ENCODE measurements at regions not wholly inside any gene's neighbourhood (a gene's known extent, or its start where the extent isn't known, plus 50 kb on each side); places are given as distances from the start of the nearest gene placed in this dataset.
"Not testable (repeated sequence)": the region's sequence is repeated elsewhere in the genome, so short reads cannot be mapped to it uniquely, and the experiment has no call there.

DNA sequence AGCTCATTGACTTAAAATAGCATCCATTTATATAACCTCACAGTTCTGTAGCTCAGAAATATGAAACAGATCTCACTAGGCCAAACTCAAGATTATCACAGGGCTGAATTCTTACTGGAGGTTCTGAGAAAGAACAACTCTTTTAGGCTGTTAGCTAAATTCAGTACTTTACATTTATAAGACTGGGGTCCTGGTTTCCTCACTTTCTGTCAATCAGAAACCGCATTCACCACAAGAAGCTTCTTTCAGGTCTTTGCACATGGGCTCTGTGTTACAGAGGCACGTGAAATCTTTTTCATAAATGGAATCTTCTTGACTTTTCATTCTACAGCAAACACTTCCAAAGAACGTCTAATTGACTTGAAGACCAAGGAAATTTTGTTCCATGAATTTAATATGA, 876.3 kb upstream of the FOXG1 start:
- Histone ChIP-seq H3K4me3 (ENCODE audit: extremely low read depth, insufficient read depth, low read length, poor library complexity, severe bottlenecking) (no peak overlapping the region), H3K4me1 (ENCODE audit: control insufficient read depth, insufficient read depth, low read length, poor library complexity, severe bottlenecking) (no peaks in the 10 kb centered on the region), H3K36me3 (ENCODE audit: control insufficient read depth, insufficient read depth, low read length) (no peaks in the 10 kb centered on the region), H3K27ac (ENCODE audit: low read depth, low read length, severe bottlenecking) (no peak overlapping the region), H3K9me3 (ENCODE audit: control insufficient read depth, low read length) (no peaks in the 10 kb centered on the region)
- 85% methylated on average over 2 of the region's 3 CpGs; no CpG with 5 or more reads in 1 of the 2 experiments for WGBS, 2 experiments (ENCODE audit: insufficient coverage in 2 of 2)

DNA sequence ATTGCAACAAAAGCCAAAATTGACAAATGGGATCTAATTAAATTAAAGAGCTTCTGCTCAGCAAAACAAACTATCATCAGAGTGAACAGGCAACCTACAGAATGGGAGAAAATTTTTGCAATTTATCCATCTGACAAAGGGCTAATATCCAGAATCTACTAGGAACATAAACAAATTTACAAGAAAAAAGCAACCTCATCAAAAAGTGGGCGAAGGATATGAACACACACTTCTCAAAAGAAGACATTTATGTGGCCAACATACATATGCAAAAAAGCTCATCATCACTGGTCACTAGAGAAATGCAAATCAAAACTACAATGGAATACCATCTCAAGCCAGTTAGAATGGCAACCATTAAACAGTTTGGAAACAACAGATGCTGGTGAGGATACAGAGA, 858.1 kb upstream of the FOXG1 start:
- H3K4me1 ChIP-seq (ENCODE audit: control insufficient read depth, insufficient read depth, low read length, poor library complexity, severe bottlenecking); H3K9me3 ChIP-seq (ENCODE audit: control insufficient read depth, low read length); H3K36me3 ChIP-seq (ENCODE audit: control insufficient read depth, insufficient read depth, low read length); H3K27ac ChIP-seq (ENCODE audit: low read depth, low read length, severe bottlenecking); H3K4me3 ChIP-seq (ENCODE audit: extremely low read depth, insufficient read depth, low read length, poor library complexity, severe bottlenecking): not testable (repeated sequence)
- WGBS, 2 experiments (ENCODE audit: insufficient coverage in 2 of 2), result 75 to 85% methylated on average over 1 of the region's 1 CpG

GRCh38 chr14:27916326-27916725, 850.3 kb upstream of the FOXG1 start:
- no peaks in the 10 kb centered on the region for H3K9me3 ChIP-seq (ENCODE audit: control insufficient read depth, low read length)
- H3K36me3 ChIP-seq (ENCODE audit: control insufficient read depth, insufficient read depth, low read length), result no peaks in the 10 kb centered on the region
- H3K27ac ChIP-seq (ENCODE audit: low read depth, low read length, severe bottlenecking), result no peak overlapping the region
- no CpG with 5 or more reads among the region's 3 CpGs for WGBS, 2 experiments (ENCODE audit: insufficient coverage in 2 of 2)
- no peaks in the 10 kb centered on the region for H3K4me1 ChIP-seq (ENCODE audit: control insufficient read depth, insufficient read depth, low read length, poor library complexity, severe bottlenecking)
- H3K4me3 ChIP-seq (ENCODE audit: extremely low read depth, insufficient read depth, low read length, poor library complexity, severe bottlenecking), result no peak overlapping the region

DNA sequence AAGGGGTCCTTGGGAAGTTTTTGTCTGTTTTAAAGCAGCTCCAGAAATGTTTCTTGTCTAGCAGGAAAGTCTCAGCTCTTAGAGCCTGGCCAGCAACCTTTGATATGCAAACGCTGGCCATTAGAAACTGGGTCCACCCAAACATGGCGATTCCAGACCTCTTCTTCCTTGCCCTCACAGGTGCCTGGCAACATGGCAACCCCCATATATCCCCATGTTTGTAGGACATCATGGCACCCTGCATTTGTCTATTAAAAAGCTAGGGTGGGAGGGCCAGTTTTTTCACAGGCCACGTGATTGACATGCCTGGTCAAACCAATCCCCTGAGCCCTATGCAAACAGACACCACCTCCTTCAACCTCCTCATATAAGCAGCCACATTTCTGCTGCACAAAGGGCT, 848.7 kb upstream of the FOXG1 start:
- Histone ChIP-seq H3K27ac (ENCODE audit: low read depth, low read length, severe bottlenecking) (no peak overlapping the region), H3K4me1 (ENCODE audit: control insufficient read depth, insufficient read depth, low read length, poor library complexity, severe bottlenecking) (no peaks in the 10 kb centered on the region), H3K9me3 (ENCODE audit: control insufficient read depth, low read length) (no peaks in the 10 kb centered on the region), H3K4me3 (ENCODE audit: extremely low read depth, insufficient read depth, low read length, poor library complexity, severe bottlenecking) (no peak overlapping the region), H3K36me3 (ENCODE audit: control insufficient read depth, insufficient read depth, low read length) (no peaks in the 10 kb centered on the region)
- WGBS, 2 experiments (ENCODE audit: insufficient coverage in 2 of 2), result 59 to 83% methylated on average over 1 to 2 of the region's 3 CpGs

- H3K27ac ChIP-seq (ENCODE audit: low read depth, low read length, severe bottlenecking), result no peak overlapping the region
- no peaks in the 10 kb centered on the region for H3K4me1 ChIP-seq (ENCODE audit: control insufficient read depth, insufficient read depth, low read length, poor library complexity, severe bottlenecking)
- H3K9me3 ChIP-seq (ENCODE audit: control insufficient read depth, low read length), result no peaks in the 10 kb centered on the region
- H3K36me3 ChIP-seq (ENCODE audit: control insufficient read depth, insufficient read depth, low read length), result no peaks in the 10 kb centered on the region
- no peak overlapping the region for H3K4me3 ChIP-seq (ENCODE audit: extremely low read depth, insufficient read depth, low read length, poor library complexity, severe bottlenecking)
These were observed 839.1 kb upstream of the FOXG1 start for GRCh38 chr14:27927519-27927918.

DNA sequence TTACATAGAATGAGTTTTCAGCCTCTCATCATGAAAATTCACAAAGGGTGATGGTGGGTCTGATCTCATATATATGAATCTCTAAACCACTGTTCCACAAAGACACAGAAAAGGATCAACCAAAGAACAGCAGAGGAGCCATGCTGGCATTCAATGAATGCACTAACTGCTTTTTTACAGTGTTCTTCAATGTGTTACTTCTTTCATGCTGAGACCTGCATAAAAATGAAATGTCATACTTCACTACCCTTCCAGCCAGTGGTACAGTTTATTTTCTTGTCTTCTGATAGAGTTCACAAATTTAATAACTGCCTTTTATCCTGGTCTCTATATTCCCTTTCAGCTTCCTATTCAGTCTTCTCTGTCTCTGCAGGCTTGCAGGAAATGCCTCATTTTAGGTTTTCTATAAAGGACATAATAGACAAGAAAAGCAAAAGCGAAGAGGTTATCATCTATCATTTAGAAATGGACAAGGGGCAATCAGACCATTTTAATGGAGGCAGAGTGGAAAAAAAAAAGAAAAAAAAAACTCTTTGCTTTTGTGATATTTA, 836.7 kb upstream of the FOXG1 start:
- Histone ChIP-seq H3K27ac (ENCODE audit: low read depth, low read length, severe bottlenecking) (no peak overlapping the region), H3K4me3 (ENCODE audit: extremely low read depth, insufficient read depth, low read length, poor library complexity, severe bottlenecking) (no peak overlapping the region), H3K9me3 (ENCODE audit: control insufficient read depth, low read length) (no peaks in the 10 kb centered on the region), H3K4me1 (ENCODE audit: control insufficient read depth, insufficient read depth, low read length, poor library complexity, severe bottlenecking) (no peaks in the 10 kb centered on the region), H3K36me3 (ENCODE audit: control insufficient read depth, insufficient read depth, low read length) (no peaks in the 10 kb centered on the region)
- 88 to 90% methylated on average over 1 of the region's 1 CpG for WGBS, 2 experiments (ENCODE audit: insufficient coverage in 2 of 2)

- no peak overlapping the region for H3K27ac ChIP-seq (ENCODE audit: low read depth, low read length, severe bottlenecking)
- no peaks in the 10 kb centered on the region for H3K9me3 ChIP-seq (ENCODE audit: control insufficient read depth, low read length)
- no peaks in the 10 kb centered on the region for H3K4me1 ChIP-seq (ENCODE audit: control insufficient read depth, insufficient read depth, low read length, poor library complexity, severe bottlenecking)
- H3K36me3 ChIP-seq (ENCODE audit: control insufficient read depth, insufficient read depth, low read length), result no peaks in the 10 kb centered on the region
- WGBS, 2 experiments (ENCODE audit: insufficient coverage in 2 of 2), result no CpG with 5 or more reads among the region's 1 CpG
- H3K4me3 ChIP-seq (ENCODE audit: extremely low read depth, insufficient read depth, low read length, poor library complexity, severe bottlenecking), result no peak overlapping the region
These were observed 828.2 kb upstream of the FOXG1 start for GRCh38 chr14:27938392-27938791.

- Histone ChIP-seq H3K27ac (ENCODE audit: low read depth, low read length, severe bottlenecking) (no peak overlapping the region), H3K4me3 (ENCODE audit: extremely low read depth, insufficient read depth, low read length, poor library complexity, severe bottlenecking) (no peak overlapping the region), H3K9me3 (ENCODE audit: control insufficient read depth, low read length) (no peaks in the 10 kb centered on the region), H3K4me1 (ENCODE audit: control insufficient read depth, insufficient read depth, low read length, poor library complexity, severe bottlenecking) (no peaks in the 10 kb centered on the region), H3K36me3 (ENCODE audit: control insufficient read depth, insufficient read depth, low read length) (no peaks in the 10 kb centered on the region)
- 100% methylated on average over 1 of the region's 4 CpGs; no CpG with 5 or more reads in 1 of the 2 experiments for WGBS, 2 experiments (ENCODE audit: insufficient coverage in 2 of 2)
These were observed 821.1 kb upstream of the FOXG1 start for GRCh38 chr14:27945512-27945911.

DNA sequence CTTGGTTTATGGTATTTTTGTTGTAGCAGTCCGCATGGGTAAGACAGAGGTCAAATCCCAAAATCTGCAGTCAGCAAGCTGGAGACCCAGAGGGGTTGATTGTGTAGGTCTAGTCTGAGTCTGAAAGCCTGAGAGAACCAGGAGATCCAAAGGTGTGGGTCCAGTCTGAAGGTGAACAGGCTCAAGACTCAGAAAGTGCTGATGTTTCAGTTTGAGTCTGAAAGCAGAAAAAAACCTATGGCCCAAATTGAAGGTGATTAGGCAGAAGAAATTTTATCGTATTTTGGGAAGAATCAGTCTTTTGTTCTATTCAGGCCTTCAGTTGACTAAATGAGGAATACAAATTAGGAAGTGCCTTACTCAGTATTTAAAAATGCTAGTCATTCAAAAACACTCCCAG, 807.8 kb upstream of the FOXG1 start:
- Histone ChIP-seq H3K4me3 (ENCODE audit: extremely low read depth, insufficient read depth, low read length, poor library complexity, severe bottlenecking) (no peak overlapping the region), H3K27ac (ENCODE audit: low read depth, low read length, severe bottlenecking) (no peak overlapping the region)
- 67 to 96% methylated on average over 1 to 2 of the region's 2 CpGs for WGBS, 2 experiments (ENCODE audit: insufficient coverage in 2 of 2)

DNA sequence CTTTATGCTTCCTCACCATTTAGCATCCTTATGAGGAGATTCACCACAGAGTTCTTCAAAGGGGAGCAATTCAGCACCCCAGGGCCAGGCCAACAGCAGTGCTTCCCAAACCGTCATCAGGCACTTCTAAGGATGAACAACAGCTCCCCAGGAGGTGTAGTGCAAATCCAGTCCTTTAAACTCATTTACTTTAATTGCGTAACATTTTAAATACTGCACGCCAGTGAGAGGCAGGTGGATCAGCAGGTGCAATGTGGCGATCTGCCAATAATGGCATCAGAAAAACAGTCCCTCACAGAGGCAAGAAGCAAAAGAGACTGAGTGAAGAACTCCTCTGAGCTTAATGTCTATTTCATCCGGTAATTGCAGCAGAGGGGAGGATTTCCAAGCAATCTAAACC, 770.9 kb upstream of the FOXG1 start:
- no peak overlapping the region for H3K4me3 ChIP-seq (ENCODE audit: extremely low read depth, insufficient read depth, low read length, poor library complexity, severe bottlenecking)
- WGBS, 2 experiments (ENCODE audit: insufficient coverage in 2 of 2), result 75 to 100% methylated on average over 2 to 3 of the region's 5 CpGs
- H3K9me3 ChIP-seq (ENCODE audit: control insufficient read depth, low read length), result no peaks in the 10 kb centered on the region
- no peaks in the 10 kb centered on the region for H3K36me3 ChIP-seq (ENCODE audit: control insufficient read depth, insufficient read depth, low read length)
- no peaks in the 10 kb centered on the region for H3K4me1 ChIP-seq (ENCODE audit: control insufficient read depth, insufficient read depth, low read length, poor library complexity, severe bottlenecking)
- no peak overlapping the region for H3K27ac ChIP-seq (ENCODE audit: low read depth, low read length, severe bottlenecking)

More for the DNA sequence above, 807.8 kb upstream of the FOXG1 start:
- no peaks in the 10 kb centered on the region for H3K4me1 ChIP-seq (ENCODE audit: control insufficient read depth, insufficient read depth, low read length, poor library complexity, severe bottlenecking)
- no peaks in the 10 kb centered on the region for H3K9me3 ChIP-seq (ENCODE audit: control insufficient read depth, low read length)
- no peaks in the 10 kb centered on the region for H3K36me3 ChIP-seq (ENCODE audit: control insufficient read depth, insufficient read depth, low read length)

DNA sequence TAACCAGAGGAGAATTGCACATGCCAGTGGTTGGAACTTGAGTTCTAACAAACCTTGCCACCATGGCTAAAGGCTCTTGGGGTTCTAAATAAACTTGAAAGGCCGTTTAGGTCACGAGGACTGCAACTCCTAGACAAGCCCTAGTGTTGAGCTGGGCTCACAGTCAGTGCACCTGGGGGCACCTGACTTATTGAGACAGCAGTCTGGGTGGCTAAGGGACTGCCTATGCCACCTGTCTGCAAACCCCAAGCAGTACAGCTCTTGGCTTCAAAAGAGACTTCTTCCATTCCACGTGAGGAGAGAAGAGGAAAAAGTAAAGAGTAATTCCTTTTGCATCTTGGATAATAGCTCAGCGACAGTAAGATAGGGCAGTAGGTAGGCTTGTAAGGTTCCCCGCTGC, 765.6 kb upstream of the FOXG1 start:
- no peak overlapping the region for H3K27ac ChIP-seq (ENCODE audit: low read depth, low read length, severe bottlenecking)
- WGBS, 2 experiments (ENCODE audit: insufficient coverage in 2 of 2), result 84 to 91% methylated on average over 4 to 5 of the region's 5 CpGs
- no peaks in the 10 kb centered on the region for H3K4me1 ChIP-seq (ENCODE audit: control insufficient read depth, insufficient read depth, low read length, poor library complexity, severe bottlenecking)
- no peaks in the 10 kb centered on the region for H3K9me3 ChIP-seq (ENCODE audit: control insufficient read depth, low read length)
- H3K36me3 ChIP-seq (ENCODE audit: control insufficient read depth, insufficient read depth, low read length), result no peaks in the 10 kb centered on the region
- H3K4me3 ChIP-seq (ENCODE audit: extremely low read depth, insufficient read depth, low read length, poor library complexity, severe bottlenecking), result no peak overlapping the region

Data from mesodermal cell (in vitro differentiated cells).